Large intestine (tissue), 3 donors: ENCODE measurements at regions not wholly inside any gene's neighbourhood (a gene's known extent, or its start where the extent isn't known, plus 50 kb on each side); places are given as distances from the start of the nearest gene placed in this dataset.
A peak's percentile ranks its signal among the peaks of the same experiment; 100 is the strongest.
"Not testable (repeated sequence)": the region's sequence is repeated elsewhere in the genome, so short reads cannot be mapped to it uniquely, and the experiment has no call there.

Experiments
- DNase-seq, 2 donors: peaks; one replicate each; pipeline versions ENCODE4 v3.0.0 to v3.0.0-alpha.2; 2013
- H3K27ac ChIP-seq: one replicate; pipeline ENCODE4 v1.5.1; 2013; ENCODE audit warnings: low read length
- H3K27me3 ChIP-seq: 2 replicates; pipeline ENCODE4 v1.6.1; 2013; ENCODE audit warnings: low read length; ENCODE audit not compliant: control insufficient read depth, insufficient read depth
- H3K36me3 ChIP-seq: 2 replicates; pipeline ENCODE4 v1.6.1; 2013; ENCODE audit warnings: low read length; ENCODE audit not compliant: control insufficient read depth, insufficient read depth
- H3K4me1 ChIP-seq: one replicate; pipeline ENCODE4 v1.6.1; 2013; ENCODE audit warnings: low read length; ENCODE audit not compliant: control insufficient read depth, insufficient read depth
- H3K4me3 ChIP-seq: one replicate; pipeline ENCODE4 v1.5.1; 2013; ENCODE audit warnings: low read length
- H3K9me3 ChIP-seq: one replicate; pipeline ENCODE4 v1.6.1; 2013; ENCODE audit warnings: mild to moderate bottlenecking, low read depth, low read length, moderate library complexity; ENCODE audit not compliant: control insufficient read depth
- WGBS: methylation state at CpG from one replicate; pipeline ENCODE4 v1.1.5; 2013; ENCODE audit warnings: low lambda C conversion rate; ENCODE audit not compliant: insufficient coverage; 5-methylcytosine and 5-hydroxymethylcytosine counted together

DNA sequence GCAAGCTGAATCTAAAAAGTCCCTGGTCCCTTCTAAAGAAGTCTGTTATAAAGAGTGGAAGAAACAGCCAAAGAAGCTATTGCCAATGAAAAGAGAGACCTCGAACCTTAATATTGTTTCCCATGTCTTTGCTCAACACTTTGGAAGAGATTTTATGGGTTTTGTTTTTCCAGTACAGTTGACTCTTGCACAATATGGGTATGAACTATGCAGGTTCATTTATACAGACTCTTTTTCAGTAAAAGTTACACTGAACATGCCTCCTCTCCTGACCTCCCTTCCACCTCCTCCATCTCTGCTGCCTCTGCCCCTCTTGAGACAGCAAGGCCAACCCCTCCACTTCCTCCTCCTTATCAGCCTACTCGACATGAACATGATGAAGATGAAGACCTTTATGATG lies 332.5 kb downstream of the SETD4 start:
- no peak for DNase-seq
- 100% methylated on average over 1 of the region's 2 CpGs for WGBS
- H3K9me3 ChIP-seq: no peaks in the 10 kb centered on the region
- H3K27ac ChIP-seq: no peak overlapping the region
- H3K27me3 ChIP-seq: no peaks in the 10 kb centered on the region
- H3K4me1 ChIP-seq: no peaks in the 10 kb centered on the region
- no peak overlapping the region for H3K4me3 ChIP-seq
- no peaks in the 10 kb centered on the region for H3K36me3 ChIP-seq

DNA sequence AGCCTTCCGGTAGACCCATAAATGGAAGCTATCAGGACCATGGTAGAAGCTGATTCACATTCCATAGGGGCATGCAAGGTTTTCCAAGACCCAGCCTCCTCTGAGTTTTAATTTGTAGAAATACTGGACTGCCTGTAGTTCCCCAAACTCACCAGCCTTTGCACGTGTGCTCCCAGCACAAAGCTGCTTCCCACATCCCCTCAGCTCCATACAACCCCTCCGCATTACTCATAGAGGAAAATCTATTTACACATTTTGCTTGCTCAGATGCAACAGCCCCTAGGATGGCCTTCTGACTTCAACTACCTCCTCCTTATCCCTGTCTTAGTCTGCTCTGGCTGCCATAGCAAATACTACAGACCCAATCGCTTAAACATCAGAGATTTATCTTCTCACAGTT lies 336.2 kb downstream of the SETD4 start:
- Histone ChIP-seq H3K27ac (no peak overlapping the region), H3K4me3 (no peak overlapping the region), H3K36me3 (no peaks in the 10 kb centered on the region), H3K4me1 (no peaks in the 10 kb centered on the region), H3K9me3 (no peaks in the 10 kb centered on the region), H3K27me3 (no peaks in the 10 kb centered on the region)
- WGBS: 100% methylated on average over 2 of the region's 4 CpGs
- no peak for DNase-seq

DNA sequence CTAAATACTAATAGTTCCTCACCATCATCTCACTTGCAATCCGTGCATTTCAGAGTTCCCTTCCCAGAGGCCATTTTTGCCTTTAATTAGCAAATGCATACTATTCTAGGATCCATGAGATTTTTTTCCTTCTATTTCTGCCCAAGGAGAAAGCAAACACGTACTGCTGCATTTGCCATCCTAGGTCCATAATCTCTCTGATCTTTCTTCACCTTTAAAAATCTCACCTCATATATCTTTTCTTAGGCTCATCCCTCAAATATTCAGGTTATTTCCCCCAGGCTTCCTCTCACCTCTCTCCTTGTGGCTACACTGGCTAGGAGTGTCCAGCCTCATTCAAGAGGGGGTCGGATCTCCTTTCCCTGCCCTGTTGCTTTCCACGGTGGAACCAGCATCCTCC lies 338.6 kb downstream of the SETD4 start:
- Histone ChIP-seq H3K4me3 (no peak overlapping the region), H3K4me1 (no peaks in the 10 kb centered on the region), H3K27ac (no peak overlapping the region), H3K27me3 (no peaks in the 10 kb centered on the region), H3K9me3 (no peaks in the 10 kb centered on the region), H3K36me3 (no peaks in the 10 kb centered on the region)
- WGBS: 0% methylated on average over 1 of the region's 4 CpGs
- DNase-seq: no peak

DNA sequence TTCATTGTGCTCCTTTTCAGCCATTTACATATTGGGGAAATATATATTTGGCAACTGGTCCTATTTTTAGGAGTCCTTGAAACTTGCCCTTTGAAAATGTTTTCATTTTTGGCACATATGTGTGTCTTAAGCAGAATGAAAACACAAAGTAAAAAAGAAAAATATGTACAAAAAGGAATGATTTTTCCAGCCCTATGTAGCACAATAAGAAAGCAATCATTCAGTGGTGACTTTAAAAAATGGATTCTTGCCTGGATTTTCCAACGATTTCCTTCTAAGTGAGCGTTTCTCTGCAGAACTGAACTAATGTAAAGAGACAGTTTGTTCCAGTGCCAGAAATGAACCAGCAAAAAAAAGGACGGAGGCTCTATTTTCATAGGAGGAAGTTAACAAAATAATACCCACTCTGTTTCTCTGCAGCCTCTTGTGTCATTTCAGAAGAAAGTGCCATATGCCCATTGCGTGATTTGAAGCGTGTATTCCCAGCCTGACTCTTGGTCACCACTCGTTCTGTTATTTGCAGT lies 340.1 kb downstream of the SETD4 start:
- Histone ChIP-seq H3K27me3 (no peaks in the 10 kb centered on the region), H3K4me3 (no peak overlapping the region), H3K4me1 (no peaks in the 10 kb centered on the region), H3K36me3 (no peaks in the 10 kb centered on the region), H3K9me3 (no peaks in the 10 kb centered on the region), H3K27ac (no peak overlapping the region)
- DNase-seq: no peak
- WGBS: 100% methylated on average over 1 of the region's 6 CpGs

DNA sequence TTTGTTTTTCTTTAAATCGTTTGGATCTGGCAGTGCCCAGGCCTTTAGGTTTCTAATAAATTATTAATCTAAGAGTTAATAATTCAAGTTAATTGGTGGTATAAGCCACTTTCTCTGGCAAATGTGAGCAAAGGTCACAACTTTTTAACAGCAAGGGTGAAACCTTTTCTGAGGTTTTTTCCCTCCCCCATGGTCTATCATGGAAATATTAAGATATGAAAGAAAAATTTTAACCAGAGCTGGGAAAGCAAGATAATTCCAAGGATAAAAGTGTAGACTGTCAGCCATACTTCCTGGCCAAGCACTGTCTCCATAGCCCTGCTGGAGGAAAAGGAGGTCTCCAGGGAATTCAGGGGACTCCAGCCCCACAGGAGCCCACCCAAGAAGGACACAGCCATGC lies 341.2 kb downstream of the SETD4 start:
- H3K27me3 ChIP-seq: no peaks in the 10 kb centered on the region
- DNase-seq: peak in 1 of 2 donors; percentile 66

DNA sequence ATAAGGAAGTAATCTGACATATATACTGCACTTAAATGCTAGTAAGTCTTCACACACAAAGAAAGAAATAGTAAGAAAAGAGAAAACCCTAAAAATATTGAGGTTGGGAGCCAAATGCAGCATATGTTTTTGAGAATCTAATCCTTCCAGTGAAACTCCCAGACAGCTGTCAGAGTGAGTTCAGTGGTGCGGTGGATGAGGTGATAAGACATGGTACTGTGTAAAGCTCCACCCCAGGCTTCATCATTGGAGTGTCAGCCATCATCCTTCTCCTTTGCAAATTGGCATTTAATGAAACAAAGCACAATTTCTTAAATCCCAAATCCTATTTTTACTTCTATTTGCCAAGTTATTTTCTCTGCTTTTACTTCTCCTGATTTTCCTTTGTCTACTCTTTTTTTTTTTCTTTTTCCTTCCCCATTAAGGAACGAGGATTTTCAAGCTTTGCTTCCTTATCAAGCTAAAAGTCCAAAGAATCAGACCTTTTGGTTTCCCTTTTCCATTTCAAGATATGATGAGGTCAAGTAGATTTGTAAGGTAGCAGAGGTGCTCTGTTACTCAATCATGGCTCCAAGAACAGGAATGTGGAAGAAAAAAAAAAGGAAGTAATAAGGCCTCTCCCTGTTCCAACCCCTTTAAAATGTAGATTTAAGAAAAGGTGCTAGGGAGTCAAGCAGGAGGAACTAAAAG lies 343.3 kb downstream of the SETD4 start:
- peak; percentile 39 to 67 for DNase-seq
- peaks cover 7% of the 10 kb centered on the region for H3K4me1 ChIP-seq
- no peaks in the 10 kb centered on the region for H3K36me3 ChIP-seq
- WGBS: 23% methylated on average over 1 of the region's 2 CpGs
- H3K27ac ChIP-seq: peak overlapping the region; percentile 6
- no peak overlapping the region for H3K4me3 ChIP-seq
- H3K9me3 ChIP-seq: no peaks in the 10 kb centered on the region
- no peaks in the 10 kb centered on the region for H3K27me3 ChIP-seq

More for the DNA sequence above, 341.2 kb downstream of the SETD4 start:
- Histone ChIP-seq H3K27ac (no peak overlapping the region), H3K4me3 (no peak overlapping the region), H3K9me3 (no peaks in the 10 kb centered on the region), H3K36me3 (no peaks in the 10 kb centered on the region), H3K4me1 (peaks cover 4% of the 10 kb centered on the region)
- 40% methylated on average over 1 of the region's 1 CpG for WGBS

DNA sequence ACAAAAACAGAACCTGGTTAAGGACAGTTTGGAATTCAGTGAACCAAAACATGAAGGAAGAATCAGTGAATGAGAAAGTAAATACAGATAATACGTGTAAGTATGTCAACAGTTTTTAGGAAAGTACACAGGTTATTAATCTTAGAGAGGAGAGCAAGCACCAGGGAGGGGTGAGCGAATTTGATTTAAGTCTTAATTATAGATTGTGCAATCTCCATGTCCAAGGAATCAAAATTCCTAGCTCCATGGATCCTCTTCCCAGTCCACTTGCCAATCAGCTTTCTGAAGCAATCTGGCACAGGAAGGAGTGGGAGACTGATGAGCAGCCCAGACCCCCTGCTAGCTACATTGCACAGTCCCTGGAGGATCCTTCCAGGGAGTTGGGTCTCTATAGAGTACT lies 346.4 kb downstream of the SETD4 start:
- H3K27ac ChIP-seq: no peak overlapping the region
- WGBS: 92% methylated on average over 2 of the region's 2 CpGs
- H3K36me3 ChIP-seq: no peaks in the 10 kb centered on the region
- no peak for DNase-seq
- H3K9me3 ChIP-seq: no peaks in the 10 kb centered on the region
- no peaks in the 10 kb centered on the region for H3K27me3 ChIP-seq
- H3K4me3 ChIP-seq: no peak overlapping the region
- peaks cover 7% of the 10 kb centered on the region for H3K4me1 ChIP-seq

DNA sequence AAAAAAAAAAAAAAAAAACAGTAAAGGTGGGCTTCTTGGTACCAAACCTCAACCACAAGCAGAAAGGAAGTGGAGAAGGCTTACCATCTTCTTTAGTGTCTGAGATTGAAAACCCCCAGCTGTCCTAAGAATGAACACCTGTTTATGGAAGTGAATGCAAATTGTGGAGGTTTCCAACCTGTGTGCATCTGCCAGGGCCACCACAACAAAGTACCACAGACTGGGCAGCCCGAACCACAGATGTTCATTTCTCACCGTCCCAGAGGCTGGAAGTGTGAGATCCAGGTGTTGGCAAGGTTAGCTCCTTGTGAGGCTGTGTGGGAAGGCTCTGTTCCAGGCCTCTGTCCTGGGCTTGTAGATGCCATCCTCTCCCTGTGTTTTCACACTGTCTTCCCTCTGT lies 348.7 kb downstream of the SETD4 start:
- Histone ChIP-seq H3K27me3 (no peaks in the 10 kb centered on the region), H3K4me3 (no peak overlapping the region), H3K36me3 (no peaks in the 10 kb centered on the region), H3K4me1 (peaks cover 7% of the 10 kb centered on the region), H3K9me3 (no peaks in the 10 kb centered on the region), H3K27ac (no peak overlapping the region)
- no peak for DNase-seq
- WGBS: no CpG with 5 or more reads among the region's 2 CpGs

DNA sequence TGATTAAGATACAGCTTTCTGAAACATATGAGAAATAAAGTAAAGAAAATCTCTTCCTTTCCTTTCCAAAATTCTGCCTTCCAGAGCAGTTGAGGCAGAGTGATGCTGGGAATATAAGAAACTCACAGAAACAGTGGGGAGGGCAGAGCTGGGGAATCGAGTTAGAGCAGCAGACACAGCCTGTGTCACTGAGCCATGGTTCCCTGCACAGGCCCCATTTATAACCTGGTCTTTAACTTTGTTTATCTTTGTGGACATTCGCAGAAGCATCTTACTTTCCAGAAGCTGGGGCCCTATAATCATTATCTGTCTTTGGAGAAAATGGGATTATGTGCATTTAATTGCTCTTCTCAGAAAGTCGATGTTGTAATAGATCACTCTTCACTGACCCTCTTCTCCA lies 349.1 kb downstream of the SETD4 start:
- 40% methylated on average over 1 of the region's 3 CpGs for WGBS
- H3K27me3 ChIP-seq: no peaks in the 10 kb centered on the region
- peaks cover 7% of the 10 kb centered on the region for H3K4me1 ChIP-seq
- no peaks in the 10 kb centered on the region for H3K9me3 ChIP-seq
- no peak overlapping the region for H3K27ac ChIP-seq
- H3K4me3 ChIP-seq: no peak overlapping the region
- no peak for DNase-seq
- H3K36me3 ChIP-seq: no peaks in the 10 kb centered on the region

DNA sequence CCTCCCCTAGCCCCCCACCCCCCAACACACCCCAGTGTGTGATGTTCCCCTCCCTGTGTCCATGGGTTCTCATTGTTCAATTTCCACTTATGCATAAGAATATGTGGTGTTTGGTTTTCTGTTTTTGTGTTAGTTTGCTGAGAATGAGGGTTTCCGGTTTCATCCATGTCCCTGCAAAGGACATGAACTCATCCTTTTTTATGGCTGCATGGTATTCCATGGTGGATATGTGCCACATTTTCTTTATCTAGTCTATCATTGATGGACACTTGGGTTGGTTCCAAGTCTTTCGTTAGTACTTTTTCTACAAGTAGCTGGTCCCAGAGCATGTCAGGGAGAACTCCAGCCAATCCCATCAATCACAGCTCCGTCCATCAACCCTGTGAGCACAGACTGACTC lies 350.3 kb downstream of the SETD4 start:
- not testable (repeated sequence) for H3K4me3 ChIP-seq, DNase-seq, H3K36me3 ChIP-seq, H3K9me3 ChIP-seq, H3K4me1 ChIP-seq, H3K27ac ChIP-seq, H3K27me3 ChIP-seq
- no CpG with 5 or more reads among the region's 3 CpGs for WGBS

DNA sequence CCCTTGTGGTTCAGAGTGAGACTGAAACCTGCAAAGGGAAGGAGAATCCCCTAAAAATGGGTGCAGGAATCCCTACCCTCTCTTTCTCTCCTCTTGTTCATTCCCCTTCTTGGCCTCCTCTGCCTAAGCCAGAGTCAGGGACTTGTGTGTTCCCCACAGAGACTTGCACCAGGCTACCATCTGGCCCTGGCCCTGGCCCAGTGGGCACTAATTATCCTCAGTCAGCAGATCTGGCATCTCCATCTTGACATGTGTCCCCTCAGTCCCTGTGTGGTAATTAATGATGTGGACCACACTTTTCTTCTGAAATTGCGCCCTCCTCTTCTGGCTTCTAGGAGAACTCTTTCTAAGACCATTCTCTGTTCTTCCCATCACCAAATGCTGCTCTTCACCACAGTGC lies 354.4 kb downstream of the SETD4 start:
- no peak for DNase-seq
- Histone ChIP-seq H3K4me3 (no peak overlapping the region), H3K27me3 (no peaks in the 10 kb centered on the region), H3K4me1 (no peaks in the 10 kb centered on the region), H3K36me3 (no peaks in the 10 kb centered on the region), H3K27ac (no peak overlapping the region), H3K9me3 (no peaks in the 10 kb centered on the region)
- 100% methylated on average over 1 of the region's 1 CpG for WGBS
